Trophoblast cell (in vitro differentiated cells and primary cell): ENCODE measurements at regions not wholly inside any gene's neighbourhood (a gene's known extent, or its start where the extent isn't known, plus 50 kb on each side); places are given as distances from the start of the nearest gene placed in this dataset.

ENCODE experiments used
- DNase-seq, 2 donors: peaks; one replicate each; pipeline ENCODE4 v3.0.0-alpha.2; 2016
- H2AFZ ChIP-seq: 2 replicates; pipeline ENCODE4 v1.6.1; 2013; ENCODE audit warnings: low read length, moderate library complexity, mild to moderate bottlenecking; ENCODE audit not compliant: insufficient read depth, poor library complexity
- H2AK5ac ChIP-seq: 2 replicates; pipeline ENCODE4 v1.6.1; 2013; ENCODE audit warnings: mild to moderate bottlenecking, low read length
- H2BK120ac ChIP-seq: 2 replicates; pipeline ENCODE4 v1.6.1; 2013; ENCODE audit warnings: low read length, mild to moderate bottlenecking, moderate library complexity; ENCODE audit not compliant: insufficient read depth, poor library complexity
- H2BK12ac ChIP-seq: 2 replicates; pipeline ENCODE4 v1.6.1; 2013; ENCODE audit warnings: mild to moderate bottlenecking, low read length, moderate library complexity
- H2BK5ac ChIP-seq: 2 replicates; pipeline ENCODE4 v1.6.1; 2013; ENCODE audit warnings: low read length, low read depth, moderate library complexity, mild to moderate bottlenecking; ENCODE audit not compliant: poor library complexity
- H3K14ac ChIP-seq: 2 replicates; pipeline ENCODE4 v1.6.1; 2013; ENCODE audit warnings: mild to moderate bottlenecking, low read length
- H3K18ac ChIP-seq: 2 replicates; pipeline ENCODE4 v1.6.1; 2013; ENCODE audit warnings: mild to moderate bottlenecking, low read length
- H3K23ac ChIP-seq: 2 replicates; pipeline ENCODE4 v1.6.1; 2013; ENCODE audit warnings: low read length
- H3K27ac ChIP-seq: 2 replicates; pipeline ENCODE4 v1.5.1; 2013; ENCODE audit warnings: low read depth, mild to moderate bottlenecking, inconsistent platforms, low read length, moderate library complexity
- H3K27me3 ChIP-seq: 2 replicates; pipeline ENCODE4 v1.6.1; 2013; ENCODE audit warnings: inconsistent platforms, mild to moderate bottlenecking, low read length, moderate library complexity; ENCODE audit not compliant: insufficient read depth
- H3K36me3 ChIP-seq, 2 experiments: 1 replicate in 1 of 2; 2 replicates in 1 of 2; pipeline ENCODE4 v1.6.1; 2013; ENCODE audit warnings: low read length in 2 of 2, mild to moderate bottlenecking in 2 of 2, moderate library complexity in 1 of 2; ENCODE audit not compliant: insufficient read depth in 2 of 2, control insufficient read depth in 1 of 2
- H3K4ac ChIP-seq: 2 replicates; pipeline ENCODE4 v1.6.1; 2013; ENCODE audit warnings: low read depth, mild to moderate bottlenecking, low read length, moderate library complexity
- H3K4me1 ChIP-seq, 2 experiments: 1 replicate in 1 of 2; 2 replicates in 1 of 2; pipeline ENCODE4 v1.6.1; 2013; ENCODE audit warnings: low read length in 2 of 2, mild to moderate bottlenecking in 2 of 2, moderate library complexity in 1 of 2; ENCODE audit not compliant: insufficient read depth in 2 of 2, control insufficient read depth in 1 of 2
- H3K4me2 ChIP-seq: 2 replicates; pipeline ENCODE4 v1.6.1; 2013; ENCODE audit warnings: inconsistent platforms, mild to moderate bottlenecking, low read length, moderate library complexity
- H3K4me3 ChIP-seq: 2 replicates; pipeline ENCODE4 v1.5.1; 2013; ENCODE audit warnings: mild to moderate bottlenecking, low read depth, low read length, inconsistent platforms
- H3K79me1 ChIP-seq: one replicate; pipeline ENCODE4 v1.6.1; 2013; ENCODE audit warnings: low read length
- H3K79me2 ChIP-seq: 2 replicates; pipeline ENCODE4 v1.6.1; 2013; ENCODE audit warnings: low read length, mild to moderate bottlenecking; ENCODE audit not compliant: control insufficient read depth, insufficient read depth, poor library complexity
- H3K9ac ChIP-seq: 2 replicates; pipeline ENCODE4 v1.6.1; 2013; ENCODE audit warnings: mild to moderate bottlenecking, low read length
- H3K9me3 ChIP-seq: 2 replicates; pipeline ENCODE4 v1.6.1; 2013; ENCODE audit warnings: low read depth, mild to moderate bottlenecking, control low read depth, inconsistent platforms, low read length; ENCODE audit not compliant: insufficient read depth
- H4K12ac ChIP-seq: 2 replicates; pipeline ENCODE4 v1.6.1; 2013; ENCODE audit warnings: low read depth, mild to moderate bottlenecking, low read length, moderate library complexity
- H4K8ac ChIP-seq: 2 replicates; pipeline ENCODE4 v1.6.1; 2013; ENCODE audit warnings: low read depth, mild to moderate bottlenecking, low read length, moderate library complexity
- H4K91ac ChIP-seq: one replicate; pipeline ENCODE4 v1.6.1; 2013; ENCODE audit warnings: low read depth, mild to moderate bottlenecking, low read length, moderate library complexity
- WGBS: extraction: QIAGEN DNeasy Blood & Tissue Kit; methylation state at CpG from one replicate; pipeline ENCODE4 v1.1.7; 2013; ENCODE audit warnings: missing lambda C conversion rate; ENCODE audit not compliant: insufficient read length, insufficient coverage; ENCODE audit errors: extremely low coverage; 5-methylcytosine and 5-hydroxymethylcytosine counted together

DNA sequence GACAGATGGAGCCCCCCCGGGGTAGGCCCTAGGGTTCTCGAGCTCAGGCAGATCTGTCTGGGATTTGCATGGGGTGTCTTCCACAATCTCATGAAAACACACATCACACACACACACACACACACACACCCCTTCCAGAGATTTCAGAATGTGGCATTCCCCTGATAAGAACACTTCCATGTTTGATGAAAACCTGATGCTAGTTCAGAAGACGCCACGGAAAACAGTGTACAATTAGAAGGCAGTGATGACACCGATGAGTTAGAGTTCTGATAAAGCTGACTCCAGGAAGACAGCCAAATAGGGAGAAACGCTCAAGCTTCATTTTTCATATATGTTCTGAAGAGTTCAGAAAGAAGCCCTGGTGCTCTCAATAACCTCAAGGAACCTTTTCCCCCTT is 438.7 kb upstream of the JARID2 start:
- Histone ChIP-seq H2BK5ac (no peak overlapping the region), H3K4ac (no peak overlapping the region), H2BK120ac (no peak overlapping the region), H2AFZ (no peak overlapping the region), H3K9ac (no peak overlapping the region), H3K4me3 (no peak overlapping the region), H4K12ac (no peak overlapping the region), H3K79me1 (no peaks in the 10 kb centered on the region), H3K9me3 (peaks cover 2% of the 10 kb centered on the region), H3K27ac (no peak overlapping the region), H4K91ac (no peak overlapping the region), H3K36me3 (no peaks in the 10 kb centered on the region), H4K8ac (no peak overlapping the region), H3K27me3 (no peaks in the 10 kb centered on the region), H2AK5ac (no peak overlapping the region), H3K23ac (no peak overlapping the region), H3K4me1 (peaks cover 5 to 6% of the 10 kb centered on the region in 2 experiments), H3K14ac (no peak overlapping the region), H3K18ac (no peak overlapping the region), H2BK12ac (no peak overlapping the region), H3K4me2 (no peak overlapping the region), H3K79me2 (no peaks in the 10 kb centered on the region)
- DNase-seq: no peak
- no CpG with 5 or more reads among the region's 6 CpGs for WGBS

GRCh38 chr6:14807971-14808370 is 437.9 kb upstream of the JARID2 start:
- Histone ChIP-seq H3K79me2 (no peaks in the 10 kb centered on the region), H3K9me3 (peaks cover 2% of the 10 kb centered on the region), H2AK5ac (no peak overlapping the region), H3K4me3 (no peak overlapping the region), H3K4me2 (no peak overlapping the region), H2BK5ac (no peak overlapping the region), H4K12ac (no peak overlapping the region), H3K9ac (no peak overlapping the region), H3K27ac (no peak overlapping the region), H4K91ac (no peak overlapping the region), H3K4me1 (peaks cover 5 to 6% of the 10 kb centered on the region in 2 experiments), H3K27me3 (no peaks in the 10 kb centered on the region), H2AFZ (no peak overlapping the region), H3K14ac (no peak overlapping the region), H3K4ac (no peak overlapping the region), H3K18ac (no peak overlapping the region), H3K79me1 (no peaks in the 10 kb centered on the region), H4K8ac (no peak overlapping the region), H2BK120ac (no peak overlapping the region), H2BK12ac (no peak overlapping the region), H3K23ac (no peak overlapping the region), H3K36me3 (no peaks in the 10 kb centered on the region)
- DNase-seq: no peak
- no CpG with 5 or more reads among the region's 7 CpGs for WGBS

DNA sequence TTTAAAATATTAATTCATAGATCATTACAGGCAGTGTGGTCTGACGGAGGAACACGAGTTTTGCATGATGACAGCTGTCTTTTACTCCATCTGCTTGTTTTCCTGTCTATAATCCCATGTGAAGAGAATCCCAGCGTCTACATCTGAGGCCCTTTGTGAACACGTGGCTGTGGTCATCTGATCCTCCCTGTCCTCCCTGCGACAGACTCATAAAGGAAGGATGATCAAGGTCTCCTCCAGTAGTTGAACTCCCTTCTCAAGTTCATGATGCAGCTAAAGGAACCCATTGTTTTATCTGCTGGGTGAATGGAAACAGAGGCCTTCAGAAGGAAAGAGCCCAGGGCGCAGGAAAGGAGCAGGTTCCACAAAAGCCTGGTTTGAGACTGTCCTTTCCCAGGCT is 435.8 kb upstream of the JARID2 start:
- Histone ChIP-seq H2AK5ac (no peak overlapping the region), H3K4me3 (no peak overlapping the region), H3K4ac (no peak overlapping the region), H2BK120ac (no peak overlapping the region), H3K14ac (no peak overlapping the region), H3K36me3 (no peaks in the 10 kb centered on the region), H3K4me1 (peaks cover 2% of the 10 kb centered on the region in 2 experiments), H3K79me2 (no peaks in the 10 kb centered on the region), H3K23ac (no peak overlapping the region), H4K91ac (no peak overlapping the region), H3K27ac (no peak overlapping the region), H2BK5ac (no peak overlapping the region), H3K18ac (no peak overlapping the region), H3K4me2 (no peak overlapping the region), H2AFZ (no peak overlapping the region), H3K27me3 (no peaks in the 10 kb centered on the region), H2BK12ac (no peak overlapping the region), H4K8ac (no peak overlapping the region), H3K79me1 (no peaks in the 10 kb centered on the region), H3K9me3 (peaks cover 2% of the 10 kb centered on the region), H3K9ac (no peak overlapping the region), H4K12ac (no peak overlapping the region)
- DNase-seq: no peak
- WGBS: no CpG with 5 or more reads among the region's 6 CpGs

- WGBS: no CpG with 5 or more reads among the region's 7 CpGs
Observed at GRCh38 chr6:14811775-14812428, 434.0 kb upstream of the JARID2 start.

More at GRCh38 chr6:14811775-14812428, 434.0 kb upstream of the JARID2 start:
- no peaks in the 10 kb centered on the region for H3K36me3 ChIP-seq
- no peak overlapping the region for H3K4me3 ChIP-seq
- H2BK5ac ChIP-seq: no peak overlapping the region
- no peak overlapping the region for H4K12ac ChIP-seq
- no peak overlapping the region for H3K4ac ChIP-seq
- H3K23ac ChIP-seq: no peak overlapping the region
- no peak overlapping the region for H3K18ac ChIP-seq
- peak in 1 of 2 donors; percentile 65 for DNase-seq
- peaks cover 2% of the 10 kb centered on the region for H3K9me3 ChIP-seq
- no peak overlapping the region for H2BK120ac ChIP-seq
- no peak overlapping the region for H4K91ac ChIP-seq
- H3K79me2 ChIP-seq: no peaks in the 10 kb centered on the region
- no peak overlapping the region for H3K9ac ChIP-seq
- H4K8ac ChIP-seq: no peak overlapping the region
- H3K4me1 ChIP-seq: peaks cover 2% of the 10 kb centered on the region in 2 experiments
- H3K14ac ChIP-seq: no peak overlapping the region
- no peak overlapping the region for H2BK12ac ChIP-seq
- no peaks in the 10 kb centered on the region for H3K79me1 ChIP-seq
- H2AFZ ChIP-seq: no peak overlapping the region
- no peaks in the 10 kb centered on the region for H3K27me3 ChIP-seq
- H2AK5ac ChIP-seq: no peak overlapping the region
- H3K4me2 ChIP-seq: no peak overlapping the region
- no peak overlapping the region for H3K27ac ChIP-seq
